Posterior vena cava (tissue), 2 donors: ENCODE measurements at regions not wholly inside any gene's neighbourhood (a gene's known extent, or its start where the extent isn't known, plus 50 kb on each side); places are given as distances from the start of the nearest gene placed in this dataset.

ENCODE experiments used
- DNase-seq: peaks from one replicate; pipeline ENCODE4 v3.0.0-alpha.2; 2020; ENCODE audit warnings: low spot score
- intact Hi-C, 2 donors: fragments of 100-400 bp; cut with DNase I; formaldehyde crosslinking; loops; one replicate each; pipeline versions ENCODE4 v1.14.1 to v1.14.2; 2022 to 2023
- donor health status: DM: yes; HTN: yes; CAD: no.
- donor health status: DM: yes; HTN: yes; CAD: no.

GRCh38 chr2:43171789-43172188 is 54.6 kb downstream of the ZFP36L2 start:
- no peak for DNase-seq
- intact Hi-C loops, result no loop called here

- intact Hi-C loops, result no loop called here
- DNase-seq, result no peak
These were observed 55.9 kb downstream of the ZFP36L2 start for GRCh38 chr2:43170405-43171105.

GRCh38 chr2:43169987-43170386 is 56.4 kb downstream of the ZFP36L2 start:
- intact Hi-C loops, result no loop called here
- DNase-seq, result no peak

DNA sequence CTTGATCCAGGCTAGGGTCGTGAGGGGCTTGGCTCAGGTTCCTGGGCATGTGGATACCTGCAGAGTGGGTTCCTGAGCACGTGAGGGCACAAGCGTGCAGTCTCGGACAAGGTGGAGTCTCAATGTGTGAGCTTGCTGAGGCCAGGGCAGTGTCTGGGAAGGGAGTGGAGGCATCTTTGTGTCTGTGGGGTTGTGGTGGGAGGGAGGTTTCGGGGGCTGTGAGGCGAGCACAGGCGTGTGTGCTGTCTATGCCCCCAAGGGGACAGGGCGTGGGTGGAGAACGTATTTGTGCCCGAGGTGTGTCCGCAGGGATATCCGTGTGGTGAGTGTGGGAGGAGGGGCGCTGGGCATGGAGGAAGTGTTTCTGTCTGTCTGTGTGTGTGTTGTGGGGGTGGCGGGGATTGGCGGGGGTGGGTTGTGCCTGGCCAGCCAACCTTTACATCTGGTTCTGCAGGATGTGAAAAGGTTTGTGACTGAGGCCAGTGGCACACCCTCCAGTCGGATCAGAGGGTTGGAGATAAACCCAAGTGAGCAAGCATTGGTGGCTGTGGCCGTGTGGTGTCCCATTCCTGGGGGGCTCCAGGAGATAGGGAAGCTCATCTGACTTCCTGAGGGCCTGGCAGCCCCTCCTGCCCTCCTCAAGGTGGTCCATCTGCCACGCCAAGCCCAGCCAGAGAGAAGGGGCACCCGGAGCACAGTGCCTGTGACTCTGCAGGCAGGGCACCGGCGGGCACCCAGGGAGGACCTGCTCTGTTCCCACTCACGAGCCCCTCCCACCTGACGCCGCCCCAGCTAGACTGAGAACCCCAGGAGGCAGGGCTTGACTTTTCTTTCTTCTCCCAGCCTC is 57.1 kb downstream of the ZFP36L2 start:
- no peak for DNase-seq
- intact Hi-C loops, result no loop called here

DNA sequence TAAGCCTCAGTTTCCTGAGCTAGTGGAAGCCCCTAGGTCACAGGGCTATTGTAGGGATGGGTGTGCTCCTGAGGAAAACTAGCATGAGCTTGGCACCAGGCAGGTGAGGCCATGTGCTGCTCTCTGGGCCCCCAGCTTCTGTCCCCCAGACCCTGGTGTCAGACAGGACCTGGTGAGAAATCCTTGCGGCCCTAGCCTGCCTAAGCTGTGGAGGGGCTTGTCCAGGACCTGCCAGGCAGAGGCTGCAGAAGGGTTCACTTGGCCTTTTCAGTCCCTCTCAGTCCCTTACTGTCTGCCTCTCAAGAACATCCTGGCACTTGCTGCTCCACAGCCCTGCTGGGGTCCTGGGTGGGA is 58.4 kb downstream of the ZFP36L2 start:
- DNase-seq, result no peak
- intact Hi-C loops, result no loop called here

DNA sequence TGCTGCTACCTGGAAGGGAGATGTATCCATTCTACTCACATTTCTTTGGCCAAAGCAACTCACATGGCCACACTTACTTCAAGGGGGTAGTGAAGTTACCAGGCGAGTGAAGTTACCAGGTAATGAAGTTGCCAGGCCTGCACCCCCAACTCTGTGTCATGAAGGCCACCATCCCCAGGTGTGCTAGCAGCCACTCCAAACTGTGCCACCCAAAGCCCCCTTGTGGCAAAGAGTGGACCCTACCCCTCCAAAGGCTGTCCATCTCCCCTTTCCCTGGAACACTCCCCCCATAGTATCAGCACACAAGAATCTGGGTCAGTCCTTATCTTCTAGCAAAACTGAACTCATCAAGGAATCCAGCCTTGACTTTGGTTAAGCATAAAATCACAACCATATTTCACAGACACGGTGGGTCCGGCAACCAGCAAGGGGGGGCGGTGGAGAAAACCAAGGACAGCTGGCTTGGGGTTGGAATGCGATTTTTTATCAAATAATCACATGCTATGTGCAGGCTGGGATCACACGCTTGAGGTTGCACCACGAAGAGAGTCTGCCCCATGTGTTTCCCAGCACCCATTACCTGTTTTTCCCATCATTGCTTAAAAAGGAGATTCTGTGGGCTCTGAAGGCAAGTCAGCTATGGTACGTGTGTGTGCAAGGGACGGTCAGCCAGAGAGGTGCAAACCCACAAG is 60.9 kb downstream of the ZFP36L2 start:
- DNase-seq, result no peak
- intact Hi-C loops, result no loop called here

DNA sequence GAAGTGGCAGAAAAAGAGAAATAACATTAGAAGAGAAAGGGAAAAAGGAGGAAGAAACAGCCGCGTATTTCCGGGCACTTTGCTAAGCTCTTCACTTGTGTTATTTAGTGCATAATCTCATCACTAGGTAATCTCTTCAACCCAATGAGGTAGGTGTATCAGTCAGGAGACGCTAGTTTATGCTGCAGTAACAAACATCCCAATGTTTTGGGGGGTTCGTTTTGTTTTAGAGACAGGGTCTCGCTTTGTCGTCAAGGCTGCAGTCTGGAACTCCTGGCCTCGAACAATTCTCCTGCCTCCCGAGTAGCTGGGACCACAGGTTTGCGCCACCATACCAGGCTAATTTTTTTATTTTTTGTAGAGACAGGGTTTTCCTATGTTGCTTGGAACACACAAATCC is 61.7 kb downstream of the ZFP36L2 start:
- DNase-seq, result no peak
- intact Hi-C loops, result no loop called here

DNA sequence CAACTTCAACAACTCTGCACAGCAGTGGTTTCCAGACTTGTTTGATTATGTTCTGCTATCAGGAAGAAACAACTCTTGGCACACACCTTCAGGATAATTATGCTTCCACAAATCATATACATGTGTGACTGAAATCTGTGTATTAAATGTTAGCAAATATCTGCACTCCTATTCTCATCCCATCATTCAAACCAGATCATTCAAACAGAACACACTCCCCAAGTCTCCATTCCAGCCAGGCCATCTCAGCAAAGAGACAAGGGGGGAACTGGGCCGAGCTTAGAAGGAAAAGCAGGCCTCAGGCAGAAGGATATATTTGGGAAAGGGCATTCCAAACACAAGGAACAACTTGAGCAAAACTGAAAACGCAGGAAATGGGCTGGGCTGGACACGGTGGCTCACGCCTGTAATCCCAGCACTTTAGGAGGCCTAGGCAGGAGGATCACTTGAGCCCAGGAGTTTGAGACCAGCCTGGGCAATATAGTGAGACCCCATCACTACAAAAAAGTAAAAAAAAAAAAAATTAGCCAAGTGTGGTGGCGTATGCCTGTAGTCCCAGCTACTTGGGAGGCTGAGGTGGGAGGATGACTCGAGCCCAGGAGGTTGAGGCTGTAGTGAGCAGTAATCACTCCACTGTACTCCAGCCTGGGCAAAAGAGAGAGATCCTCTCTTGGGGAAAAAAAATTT is 62.7 kb downstream of the ZFP36L2 start:
- intact Hi-C loops, result no loop called here
- no peak for DNase-seq

- intact Hi-C loops, result no loop called here
- DNase-seq, result no peak
These were observed 64.0 kb downstream of the ZFP36L2 start for GRCh38 chr2:43162511-43162776.

GRCh38 chr2:43161650-43162510 is 64.5 kb downstream of the ZFP36L2 start:
- intact Hi-C loops, result no loop called here
- no peak for DNase-seq

- intact Hi-C loops, result no loop called here
- DNase-seq, result no peak
These were observed 65.6 kb downstream of the ZFP36L2 start for GRCh38 chr2:43160778-43161177.

DNA sequence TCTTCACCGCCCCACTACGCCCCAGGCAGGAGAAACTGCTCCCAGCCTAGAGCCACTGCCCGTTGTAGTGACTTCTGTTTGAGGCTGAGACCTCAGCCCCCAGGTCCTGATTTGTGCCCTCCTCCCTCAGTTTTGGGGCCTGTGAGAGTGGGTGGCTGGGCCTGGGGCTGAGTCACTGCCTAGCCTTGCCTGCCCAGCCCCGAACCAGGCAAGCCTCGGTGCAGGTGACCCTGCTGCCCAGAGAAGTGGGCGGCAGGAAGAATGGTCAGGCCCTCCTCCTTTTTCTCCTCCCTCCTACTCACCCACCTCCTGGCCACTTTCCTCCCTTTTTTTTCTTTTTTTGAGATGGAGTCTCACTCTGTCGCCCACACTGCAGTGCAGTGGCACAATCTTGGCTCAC is 66.6 kb downstream of the ZFP36L2 start:
- DNase-seq, result no peak
- intact Hi-C loops, result no loop called here

GRCh38 chr2:43158259-43158880 is 68.0 kb downstream of the ZFP36L2 start:
- intact Hi-C loops, result no loop called here
- DNase-seq, result peak; percentile 90

DNA sequence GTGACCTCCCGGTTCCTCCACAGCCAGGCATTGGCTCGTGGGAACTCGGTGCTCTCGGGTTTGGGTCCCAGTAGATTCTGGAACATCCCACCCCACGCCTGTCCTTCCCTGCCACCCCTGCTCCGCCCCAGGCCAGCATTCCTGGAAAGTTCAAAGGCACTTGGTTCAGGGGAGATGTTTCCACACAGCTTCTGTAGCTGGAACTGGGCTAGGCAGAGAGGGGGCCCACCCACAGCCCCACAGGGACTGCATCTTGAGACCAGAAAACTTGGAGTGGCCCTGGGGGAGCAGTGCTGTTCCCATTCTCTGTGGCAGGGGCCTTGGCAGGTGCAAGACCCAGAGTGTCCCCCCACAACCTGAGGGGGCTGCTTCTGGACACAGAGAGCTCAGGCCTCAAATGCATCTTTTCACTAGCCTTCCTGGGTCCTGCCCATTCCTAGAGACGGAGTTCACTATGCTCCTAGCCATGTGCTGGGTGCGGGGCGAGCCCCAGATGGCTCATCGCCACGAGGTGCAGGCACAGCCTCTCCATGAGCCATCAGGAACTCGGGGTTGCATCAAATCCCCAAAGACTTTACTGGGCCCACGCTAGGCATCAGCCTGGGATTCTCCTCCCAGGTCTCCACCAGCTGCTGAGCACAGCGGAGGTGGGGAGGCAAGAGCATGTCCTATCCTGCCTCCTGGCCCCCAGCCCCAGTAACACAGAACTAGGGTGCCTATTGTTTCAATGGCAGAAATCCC is 68.7 kb downstream of the ZFP36L2 start:
- intact Hi-C loops, result no loop called here
- no peak for DNase-seq

- intact Hi-C loops, result no loop called here
- DNase-seq, result no peak
These were observed 70.5 kb downstream of the ZFP36L2 start for GRCh38 chr2:43155851-43156411.

DNA sequence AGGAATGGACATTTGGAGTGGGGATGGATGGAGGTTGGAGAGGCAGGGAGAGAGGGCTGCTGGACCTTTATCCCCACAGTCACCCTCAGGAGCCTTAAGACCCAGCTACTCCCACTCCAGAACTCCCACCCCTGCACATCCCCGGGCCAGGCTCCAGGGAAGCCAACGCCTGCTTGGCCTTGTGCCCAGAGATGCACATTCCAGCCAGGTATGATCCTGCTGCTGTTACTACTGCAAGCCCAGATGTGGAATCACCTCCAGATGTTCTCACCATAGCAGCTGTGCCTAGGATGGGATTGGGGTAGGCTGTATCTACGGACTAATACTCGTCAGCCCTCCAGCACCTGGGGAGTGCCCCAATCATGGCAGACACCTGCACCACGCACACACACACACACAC is 71.7 kb downstream of the ZFP36L2 start:
- intact Hi-C loops, result no loop called here
- no peak for DNase-seq

DNA sequence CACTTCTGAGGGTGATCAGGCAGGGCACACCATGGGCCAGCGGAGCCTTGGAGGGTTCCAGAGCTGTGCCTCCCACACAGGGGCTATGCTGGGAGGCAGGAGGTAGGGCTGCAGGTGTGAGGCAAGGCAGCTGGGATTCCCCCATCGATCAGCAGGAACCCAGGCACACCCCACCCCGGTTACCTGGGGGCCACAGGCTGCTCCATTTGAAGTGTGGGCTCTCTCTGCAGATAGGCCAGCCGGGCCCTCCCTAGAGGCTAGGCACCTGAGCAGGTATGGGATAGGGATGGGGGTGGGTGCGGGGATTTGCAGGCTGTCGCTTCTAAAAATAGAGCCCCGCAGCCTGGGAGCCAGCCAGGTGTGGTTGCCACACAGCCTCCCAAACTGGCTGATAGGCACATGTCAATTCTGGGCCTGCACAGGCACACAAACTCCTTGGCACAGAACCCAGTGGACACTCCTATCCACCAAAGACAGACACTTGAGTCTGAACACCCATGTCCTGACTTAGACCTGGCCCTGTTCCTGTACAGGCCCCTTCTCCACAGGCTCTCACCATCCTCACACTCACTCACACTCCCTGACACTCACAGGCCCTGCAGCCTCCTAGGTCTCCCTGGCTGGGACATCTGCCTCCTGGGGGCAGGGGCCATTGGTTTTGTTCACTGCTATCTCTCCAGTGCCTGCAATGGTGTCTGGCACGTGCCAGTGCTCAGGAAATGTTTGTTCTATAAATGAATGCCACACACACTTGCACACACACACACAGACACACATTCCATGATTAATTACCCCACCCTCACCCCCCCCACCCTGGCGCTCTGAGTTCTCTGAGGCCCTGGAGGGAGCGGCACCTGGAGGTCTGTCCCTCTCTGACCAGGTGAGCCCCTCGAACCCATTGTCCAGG is 73.4 kb downstream of the ZFP36L2 start:
- intact Hi-C loops, result no loop called here
- DNase-seq, result no peak
